Muscle of leg (tissue), 3 donors: ENCODE measurements at regions not wholly inside any gene's neighbourhood (a gene's known extent, or its start where the extent isn't known, plus 50 kb on each side); places are given as distances from the start of the nearest gene placed in this dataset.

ENCODE experiments used
- DNase-seq: peaks from one replicate; pipeline ENCODE4 v3.0.0; 2013
- H3K27ac ChIP-seq: one replicate; pipeline ENCODE4 v1.5.1; 2013; ENCODE audit warnings: mild to moderate bottlenecking, low read length, control low read depth
- H3K27me3 ChIP-seq: one replicate; pipeline ENCODE4 v1.6.1; 2013; ENCODE audit warnings: low read length; ENCODE audit not compliant: control insufficient read depth, insufficient read depth
- H3K36me3 ChIP-seq: one replicate; pipeline ENCODE4 v1.6.1; 2013; ENCODE audit warnings: low read length; ENCODE audit not compliant: control insufficient read depth, insufficient read depth
- H3K4me1 ChIP-seq: one replicate; pipeline ENCODE4 v1.6.1; 2013; ENCODE audit warnings: low read length; ENCODE audit not compliant: control insufficient read depth, insufficient read depth
- H3K4me3 ChIP-seq: one replicate; pipeline ENCODE4 v1.5.1; 2013; ENCODE audit warnings: low read length, control low read depth
- H3K9me3 ChIP-seq: replicated peaks from 2 replicates; pipeline ENCODE4 v1.6.1; 2013; ENCODE audit warnings: low read depth, low read length; ENCODE audit not compliant: control insufficient read depth
- whole genome bisulfite sequencing: methylation state at CpG from one replicate; pipeline ENCODE4 v1.1.5; 2013; ENCODE audit warnings: missing lambda C conversion rate; ENCODE audit not compliant: insufficient coverage; 5-methylcytosine and 5-hydroxymethylcytosine counted together

GRCh38 chr12:34526946-34527345 is 504.6 kb downstream of the ALG10 start:
- Histone ChIP-seq H3K9me3 (peaks cover 48% of the 10 kb centered on the region), H3K27me3 (no peaks in the 10 kb centered on the region), H3K36me3 (no peaks in the 10 kb centered on the region), H3K4me1 (no peaks in the 10 kb centered on the region), H3K4me3 (no peak overlapping the region), H3K27ac (no peak overlapping the region)
- DNase-seq: no peak
- WGBS: no CpG with 5 or more reads among the region's 4 CpGs

- 80% methylated on average over 2 of the region's 4 CpGs for WGBS
- Histone ChIP-seq H3K4me1 (no peaks in the 10 kb centered on the region), H3K9me3 (peaks cover 52% of the 10 kb centered on the region)
Measured at GRCh38 chr12:34547276-34547675, 525.0 kb downstream of the ALG10 start.

GRCh38 chr12:34591966-34592365 is 569.7 kb downstream of the ALG10 start:
- DNase-seq: no peak
- H3K4me1 ChIP-seq: no peaks in the 10 kb centered on the region
- WGBS: 80% methylated on average over 1 of the region's 4 CpGs
- H3K27ac ChIP-seq: no peak overlapping the region
- H3K36me3 ChIP-seq: no peaks in the 10 kb centered on the region
- no peak overlapping the region for H3K4me3 ChIP-seq
- no peaks in the 10 kb centered on the region for H3K27me3 ChIP-seq
- peaks cover 52% of the 10 kb centered on the region for H3K9me3 ChIP-seq

More at GRCh38 chr12:34547276-34547675, 525.0 kb downstream of the ALG10 start:
- Histone ChIP-seq H3K36me3 (no peaks in the 10 kb centered on the region), H3K27ac (no peak overlapping the region), H3K27me3 (no peaks in the 10 kb centered on the region), H3K4me3 (no peak overlapping the region)
- DNase-seq: no peak

- WGBS: 70% methylated on average over 17 of the region's 19 CpGs
- H3K4me1 ChIP-seq: no peaks in the 10 kb centered on the region
- no peak for DNase-seq
- H3K9me3 ChIP-seq: peaks cover 79% of the 10 kb centered on the region
- no peak overlapping the region for H3K27ac ChIP-seq
- H3K27me3 ChIP-seq: no peaks in the 10 kb centered on the region
- H3K36me3 ChIP-seq: no peaks in the 10 kb centered on the region
- H3K4me3 ChIP-seq: no peak overlapping the region
Measured at GRCh38 chr12:34595749-34596733, 573.7 kb downstream of the ALG10 start.

GRCh38 chr12:34597548-34598351 is 575.5 kb downstream of the ALG10 start:
- no peak for DNase-seq

GRCh38 chr12:34598352-34598827 is 576.1 kb downstream of the ALG10 start:
- Histone ChIP-seq H3K27ac (no peak overlapping the region), H3K9me3 (peaks cover 85% of the 10 kb centered on the region), H3K4me1 (no peaks in the 10 kb centered on the region), H3K36me3 (no peaks in the 10 kb centered on the region), H3K4me3 (no peak overlapping the region), H3K27me3 (no peaks in the 10 kb centered on the region)
- no peak for DNase-seq
- WGBS: 53% methylated on average over 3 of the region's 7 CpGs

More at GRCh38 chr12:34597548-34598351, 575.5 kb downstream of the ALG10 start:
- Histone ChIP-seq H3K4me3 (no peak overlapping the region), H3K9me3 (peaks cover 82% of the 10 kb centered on the region), H3K36me3 (no peaks in the 10 kb centered on the region), H3K27ac (no peak overlapping the region), H3K4me1 (no peaks in the 10 kb centered on the region), H3K27me3 (no peaks in the 10 kb centered on the region)
- WGBS: 74% methylated on average over 13 of the region's 21 CpGs

GRCh38 chr12:34598851-34599529 is 576.7 kb downstream of the ALG10 start:
- 69% methylated on average over 15 of the region's 18 CpGs for WGBS
- H3K27ac ChIP-seq: no peak overlapping the region
- no peaks in the 10 kb centered on the region for H3K27me3 ChIP-seq
- H3K9me3 ChIP-seq: peaks cover 90% of the 10 kb centered on the region
- H3K4me3 ChIP-seq: no peak overlapping the region
- H3K36me3 ChIP-seq: no peaks in the 10 kb centered on the region
- no peak for DNase-seq
- H3K4me1 ChIP-seq: no peaks in the 10 kb centered on the region

GRCh38 chr12:34599530-34600513 is 577.5 kb downstream of the ALG10 start:
- H3K4me1 ChIP-seq: no peaks in the 10 kb centered on the region
- 66% methylated on average over 21 of the region's 32 CpGs for WGBS
- H3K4me3 ChIP-seq: no peak overlapping the region
- no peaks in the 10 kb centered on the region for H3K36me3 ChIP-seq
- H3K27ac ChIP-seq: no peak overlapping the region
- peaks cover 91% of the 10 kb centered on the region for H3K9me3 ChIP-seq
- H3K27me3 ChIP-seq: no peaks in the 10 kb centered on the region
- DNase-seq: no peak
